ENCODE measurements at regions not wholly inside any gene's neighbourhood (a gene's known extent, or its start where the extent isn't known, plus 50 kb on each side); places are given as distances from the start of the nearest gene placed in this dataset.

DNA sequence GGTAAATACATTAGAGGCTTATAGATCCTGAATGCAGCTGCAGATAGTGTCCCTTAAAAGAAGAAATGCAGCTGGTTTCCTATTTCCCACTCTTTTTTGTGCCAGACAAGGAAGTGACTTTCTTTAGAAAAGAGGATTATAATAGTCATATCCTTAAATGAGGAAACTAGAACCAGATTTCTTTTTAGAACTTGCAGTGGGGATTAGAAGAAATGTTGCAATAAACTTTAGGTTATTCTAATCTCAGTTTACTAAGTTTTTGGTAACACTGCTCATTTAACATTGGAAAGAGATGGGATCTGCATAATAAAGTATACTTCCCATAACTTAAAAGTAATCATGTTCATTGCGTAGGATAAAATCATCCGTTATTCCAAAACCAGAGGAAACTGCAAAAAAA, 101.9 kb downstream of the SLIT2 start:
- TF ChIP-seq, protein P1, sequence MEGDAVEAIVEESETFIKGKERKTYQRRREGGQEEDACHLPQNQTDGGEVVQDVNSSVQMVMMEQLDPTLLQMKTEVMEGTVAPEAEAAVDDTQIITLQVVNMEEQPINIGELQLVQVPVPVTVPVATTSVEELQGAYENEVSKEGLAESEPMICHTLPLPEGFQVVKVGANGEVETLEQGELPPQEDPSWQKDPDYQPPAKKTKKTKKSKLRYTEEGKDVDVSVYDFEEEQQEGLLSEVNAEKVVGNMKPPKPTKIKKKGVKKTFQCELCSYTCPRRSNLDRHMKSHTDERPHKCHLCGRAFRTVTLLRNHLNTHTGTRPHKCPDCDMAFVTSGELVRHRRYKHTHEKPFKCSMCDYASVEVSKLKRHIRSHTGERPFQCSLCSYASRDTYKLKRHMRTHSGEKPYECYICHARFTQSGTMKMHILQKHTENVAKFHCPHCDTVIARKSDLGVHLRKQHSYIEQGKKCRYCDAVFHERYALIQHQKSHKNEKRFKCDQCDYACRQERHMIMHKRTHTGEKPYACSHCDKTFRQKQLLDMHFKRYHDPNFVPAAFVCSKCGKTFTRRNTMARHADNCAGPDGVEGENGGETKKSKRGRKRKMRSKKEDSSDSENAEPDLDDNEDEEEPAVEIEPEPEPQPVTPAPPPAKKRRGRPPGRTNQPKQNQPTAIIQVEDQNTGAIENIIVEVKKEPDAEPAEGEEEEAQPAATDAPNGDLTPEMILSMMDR (conservative IDR thresholded peaks at IDR 0.05), result no peak
- no peak overlapping the region for H3K27ac ChIP-seq

DNA sequence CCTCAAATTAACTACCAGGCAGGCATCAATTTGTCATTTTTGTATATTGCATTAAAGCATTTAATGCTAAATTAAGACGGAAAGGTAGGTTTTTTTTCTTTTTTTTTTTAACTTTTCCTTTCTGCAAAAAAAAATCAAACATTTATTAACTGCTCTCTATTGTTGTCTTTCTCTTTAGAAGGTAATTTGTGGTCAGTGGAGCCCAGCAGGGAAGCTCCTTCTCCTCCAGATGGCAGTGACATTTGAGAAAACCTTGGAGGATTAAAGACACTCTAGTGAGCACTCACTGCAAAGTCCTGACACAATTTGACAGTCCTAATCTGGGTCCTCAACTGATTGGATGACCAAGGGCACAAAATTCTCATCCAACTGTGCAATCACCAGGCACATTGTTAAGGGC, 102.4 kb downstream of the SLIT2 start:
- TF ChIP-seq, protein P1 (conservative IDR thresholded peaks at IDR 0.05), result no peak
- H3K27ac ChIP-seq, result no peak overlapping the region

GRCh38 chr4:20356565-20356964, 104.9 kb downstream of the SLIT2 start:
- no peak overlapping the region for H3K27ac ChIP-seq
- TF ChIP-seq, protein P1 (conservative IDR thresholded peaks at IDR 0.05), result no peak

DNA sequence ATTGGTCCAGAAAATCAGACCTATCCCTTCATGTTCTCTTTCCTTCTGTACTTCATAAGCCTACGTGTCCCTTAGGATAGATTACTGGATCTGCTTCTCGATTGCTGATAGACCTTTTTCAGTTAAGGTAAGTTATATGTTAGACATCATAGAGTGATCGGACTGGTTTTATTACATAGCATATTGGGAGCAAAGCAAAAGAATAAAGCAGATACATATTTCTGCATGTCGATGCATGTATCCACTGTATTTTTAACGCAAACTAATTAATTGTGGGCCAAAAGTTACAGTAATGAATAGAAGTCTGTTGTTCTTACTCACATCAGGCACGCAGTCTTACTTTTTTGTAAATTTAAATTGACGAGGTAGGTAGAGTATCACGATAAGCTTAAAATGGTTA, 106.4 kb downstream of the SLIT2 start:
- TF ChIP-seq, protein P1 (conservative IDR thresholded peaks at IDR 0.05), result no peak
- H3K27ac ChIP-seq, result no peak overlapping the region

- TF ChIP-seq, protein P1 (conservative IDR thresholded peaks at IDR 0.05), result no peak
- no peak overlapping the region for H3K27ac ChIP-seq
Observed at GRCh38 chr4:20359692-20360091, 108.0 kb downstream of the SLIT2 start.

DNA sequence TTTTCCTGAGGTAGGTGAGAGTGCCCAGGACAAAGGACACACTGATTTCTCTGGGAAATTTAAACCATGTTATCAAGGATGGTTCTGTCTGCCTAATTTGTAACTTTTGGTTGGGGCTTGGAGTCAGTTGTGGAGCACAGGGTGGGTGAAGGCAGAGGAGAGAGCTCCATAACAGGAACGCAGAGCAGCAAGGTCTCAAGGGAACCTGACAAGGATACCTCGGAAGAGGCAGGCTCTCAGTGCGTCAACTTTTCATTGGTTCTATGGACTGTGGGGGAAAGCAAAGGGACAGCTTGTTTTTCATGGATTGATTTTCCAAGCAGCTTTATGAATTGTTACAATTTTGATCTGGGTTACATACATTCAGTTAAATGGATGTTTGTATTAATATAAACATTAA, 110.4 kb downstream of the SLIT2 start:
- TF ChIP-seq, protein P1 (conservative IDR thresholded peaks at IDR 0.05), result no peak
- H3K27ac ChIP-seq, result no peak overlapping the region

- TF ChIP-seq, protein P1 (conservative IDR thresholded peaks at IDR 0.05), result no peak
- no peak overlapping the region for H3K27ac ChIP-seq
Observed at GRCh38 chr4:20364969-20365368, 113.3 kb downstream of the SLIT2 start.

DNA sequence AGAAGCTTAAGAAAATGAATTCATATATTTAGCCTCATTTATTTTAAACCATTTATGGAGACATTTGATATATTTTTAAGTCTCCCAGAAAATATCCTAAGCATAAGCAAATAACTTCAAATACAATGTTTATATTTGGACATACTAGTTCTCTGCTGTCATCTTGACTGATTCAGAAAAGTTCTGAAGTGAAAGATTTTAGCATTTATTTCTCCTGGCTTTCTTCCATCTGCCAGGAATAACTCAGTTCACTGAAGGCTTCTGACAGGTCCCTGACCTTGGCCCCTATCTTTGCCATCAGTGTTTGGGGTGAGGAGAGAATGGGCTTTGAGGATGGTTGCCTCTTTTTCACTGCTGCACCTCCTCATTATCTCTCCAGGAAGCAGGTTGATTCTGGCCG, 115.7 kb downstream of the SLIT2 start:
- TF ChIP-seq, protein P1 (conservative IDR thresholded peaks at IDR 0.05), result no peak
- no peak overlapping the region for H3K27ac ChIP-seq

Data from VCaP (cell line).